NB4 (cell line): ENCODE measurements at regions not wholly inside any gene's neighbourhood (a gene's known extent, or its start where the extent isn't known, plus 50 kb on each side); places are given as distances from the start of the nearest gene placed in this dataset.

Experiments
- CTCF ChIP-seq: IDR thresholded peaks from one replicate; pipeline ENCODE4 v1.5.1; 2012; ENCODE audit warnings: low read depth, low read length
- POLR2A ChIP-seq: IDR thresholded peaks from 2 replicates; pipeline ENCODE4 v1.6.1; 2011; ENCODE audit warnings: mild to moderate bottlenecking; ENCODE audit not compliant: insufficient read length; ENCODE audit errors: extremely low read depth

DNA sequence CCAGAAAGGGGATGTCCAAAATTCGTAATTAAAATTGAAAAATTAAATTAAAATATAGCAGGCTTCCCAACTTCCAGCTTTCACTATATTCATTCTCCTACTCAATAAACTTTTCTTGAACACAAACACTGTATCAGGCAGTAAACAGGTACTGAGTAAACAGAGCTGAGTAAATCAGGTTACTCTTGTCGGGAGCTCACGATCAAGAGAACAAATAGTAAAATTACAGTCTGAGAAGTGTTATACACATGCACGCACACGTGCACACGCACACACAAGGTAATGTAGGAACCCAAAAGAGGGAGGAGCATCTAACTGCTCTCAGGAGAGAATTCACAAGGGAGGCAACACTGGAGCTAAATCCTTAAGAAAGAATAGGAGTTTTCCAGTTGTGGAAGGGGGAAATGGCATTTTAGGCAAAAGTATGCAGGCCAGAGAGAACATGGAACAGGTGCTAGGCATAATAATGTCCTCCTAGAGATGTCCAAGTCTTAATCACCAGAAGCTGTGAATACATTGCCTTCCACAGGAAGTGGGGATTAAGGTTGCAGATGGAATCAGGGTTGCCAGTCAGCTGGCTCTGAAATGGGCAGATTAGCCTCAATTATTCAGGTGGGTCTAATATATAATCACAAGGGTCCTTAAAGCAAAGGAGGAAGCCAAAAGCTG is 598.8 kb upstream of the BRINP1 start:
- no peak for TF ChIP-seq POLR2A
- no peak for TF ChIP-seq CTCF
